Upper lobe of left lung (tissue), 6 donors: ENCODE measurements at regions not wholly inside any gene's neighbourhood (a gene's known extent, or its start where the extent isn't known, plus 50 kb on each side); places are given as distances from the start of the nearest gene placed in this dataset.

Experiments used
- ATAC-seq, 2 donors: fragments of 200-7000 bp; cut with Tn5 transposase; one replicate each; pipeline ENCODE4 v1.9.1; 2022; ENCODE audit warnings: mild to moderate bottlenecking in 2 of 2, moderate library complexity in 2 of 2; ENCODE audit not compliant: low FRiP score in 2 of 2
- DNase-seq, 2 donors: peaks; one replicate each; pipeline ENCODE4 v3.0.0-alpha.2; 2019 to 2020
- H3K27ac ChIP-seq, 4 donors: fragments of 200-600 bp; sonication (generic); one replicate each; pipeline ENCODE4 v1.5.1; 2016 to 2019
- H3K27me3 ChIP-seq, 4 donors: fragments of 200-600 bp; sonication (generic); one replicate each; pipeline ENCODE4 v1.5.1; 2017 to 2019
- H3K36me3 ChIP-seq, 4 donors: fragments of 200-600 bp; sonication (generic); one replicate each; pipeline ENCODE4 v1.5.1; 2016 to 2019
- H3K4me1 ChIP-seq, 4 donors: fragments of 200-600 bp; sonication (generic); one replicate each; pipeline ENCODE4 v1.5.1; 2018 to 2019
- H3K4me3 ChIP-seq, 4 donors: fragments of 200-600 bp; sonication (generic); one replicate each; pipeline ENCODE4 v1.5.1; 2017 to 2019; ENCODE audit warnings: mild to moderate bottlenecking in 2 of 4, moderate library complexity in 1 of 4
- H3K9me3 ChIP-seq, 4 donors: fragments of 200-600 bp; sonication (generic); one replicate each; pipeline ENCODE4 v1.5.1; 2018 to 2019
- CTCF ChIP-seq, 6 experiments: fragments of 450-650 bp in 4 of 6; fragments of 200-600 bp in 2 of 6; sonication (generic) in 2 of 6; IDR thresholded peaks; one replicate each; pipeline ENCODE4 v1.5.1; 2016 to 2019; ENCODE audit warnings: antibody characterized with exemption in 6 of 6
- EP300 ChIP-seq, 4 donors: sonication (generic); formaldehyde crosslinking; IDR thresholded peaks; one replicate each; pipeline ENCODE4 v1.5.1; 2017; ENCODE audit warnings: antibody characterized with exemption in 4 of 4, control low read depth in 2 of 4
- POLR2A ChIP-seq, 4 donors: fragments of 450-650 bp; IDR thresholded peaks; one replicate each; pipeline ENCODE4 v1.5.1; 2016 to 2017; ENCODE audit warnings: antibody characterized with exemption in 4 of 4, mild to moderate bottlenecking in 2 of 4
- POLR2AphosphoS5 ChIP-seq, 2 donors: sonication (generic); formaldehyde crosslinking; IDR thresholded peaks; one replicate each; pipeline ENCODE4 v1.5.1; 2017; ENCODE audit warnings: antibody characterized with exemption in 2 of 2
- WGBS, 2 donors: methylation state at CpG; one replicate each; pipeline ENCODE4 v1.1.5; 2017 to 2018; 5-methylcytosine and 5-hydroxymethylcytosine counted together
- donor health status: DM: no; HTN: no; CAD: no; lungs with moderate emphysema.
- donor health status: DM: no; HTN: yes; CAD: no; lungs with severe emphysema.

- no peak for ATAC-seq
- H3K9me3 ChIP-seq = no peaks in the 10 kb centered on the region
- no peak for TF ChIP-seq CTCF (IDR thresholded peaks at IDR 0.05)
- TF ChIP-seq POLR2A (IDR thresholded peaks at IDR 0.05) = no peak
- TF ChIP-seq POLR2AphosphoS5 (IDR thresholded peaks at IDR 0.05) = no peak
- no peak for TF ChIP-seq EP300 (IDR thresholded peaks at IDR 0.05)
Observed at GRCh38 chr4:29852537-29852936, 867.6 kb upstream of the PCDH7 start.

GRCh38 chr4:29853833-29854232 lies 866.3 kb upstream of the PCDH7 start:
- H3K36me3 ChIP-seq = no peaks in the 10 kb centered on the region
- no peaks in the 10 kb centered on the region for H3K27me3 ChIP-seq
- H3K9me3 ChIP-seq = no peaks in the 10 kb centered on the region
- no peak for DNase-seq
- H3K4me1 ChIP-seq = no peaks in the 10 kb centered on the region
- H3K27ac ChIP-seq = no peak overlapping the region
- ATAC-seq = no peak
- TF ChIP-seq EP300 (IDR thresholded peaks at IDR 0.05) = no peak
- no peak for TF ChIP-seq POLR2A (IDR thresholded peaks at IDR 0.05)
- TF ChIP-seq POLR2AphosphoS5 (IDR thresholded peaks at IDR 0.05) = no peak
- TF ChIP-seq CTCF (IDR thresholded peaks at IDR 0.05) = no peak
- H3K4me3 ChIP-seq = no peak overlapping the region
- 38 to 69% methylated on average over 2 of the region's 2 CpGs for whole genome bisulfite sequencing, 2 donors

More at GRCh38 chr4:29852537-29852936, 867.6 kb upstream of the PCDH7 start:
- no peaks in the 10 kb centered on the region for H3K36me3 ChIP-seq
- DNase-seq = no peak
- H3K4me3 ChIP-seq = no peak overlapping the region
- H3K4me1 ChIP-seq = no peaks in the 10 kb centered on the region
- no peak overlapping the region for H3K27ac ChIP-seq
- H3K27me3 ChIP-seq = no peaks in the 10 kb centered on the region

GRCh38 chr4:29861307-29861706 lies 858.9 kb upstream of the PCDH7 start:
- ATAC-seq = no peak
- no peak overlapping the region for H3K4me3 ChIP-seq
- H3K27me3 ChIP-seq = no peaks in the 10 kb centered on the region
- H3K27ac ChIP-seq = no peak overlapping the region
- no peak for TF ChIP-seq POLR2A (IDR thresholded peaks at IDR 0.05)
- TF ChIP-seq POLR2AphosphoS5 (IDR thresholded peaks at IDR 0.05) = no peak
- TF ChIP-seq CTCF (IDR thresholded peaks at IDR 0.05) = no peak
- TF ChIP-seq EP300 (IDR thresholded peaks at IDR 0.05) = no peak
- H3K4me1 ChIP-seq = no peaks in the 10 kb centered on the region
- 72 to 80% methylated on average over 1 of the region's 1 CpG for WGBS, 2 donors
- H3K36me3 ChIP-seq = no peaks in the 10 kb centered on the region
- peaks cover 0 to 8% (median 0%) of the 10 kb centered on the region in 4 donors for H3K9me3 ChIP-seq
- no peak for DNase-seq

- Histone ChIP-seq H3K27me3 (no peaks in the 10 kb centered on the region), H3K4me1 (no peaks in the 10 kb centered on the region), H3K27ac (no peak overlapping the region), H3K9me3 (peaks cover 0 to 13% (median 0%) of the 10 kb centered on the region in 4 donors), H3K4me3 (no peak overlapping the region), H3K36me3 (no peaks in the 10 kb centered on the region)
- TF ChIP-seq CTCF (IDR thresholded peaks at IDR 0.05) = no peak
- no peak for TF ChIP-seq POLR2AphosphoS5 (IDR thresholded peaks at IDR 0.05)
- TF ChIP-seq POLR2A (IDR thresholded peaks at IDR 0.05) = no peak
- no peak for TF ChIP-seq EP300 (IDR thresholded peaks at IDR 0.05)
- WGBS, 2 donors = 33 to 39% methylated on average over 1 of the region's 1 CpG
- ATAC-seq = no peak
- no peak for DNase-seq
Observed at GRCh38 chr4:29867412-29867811, 852.8 kb upstream of the PCDH7 start.

GRCh38 chr4:29900336-29900735 lies 819.8 kb upstream of the PCDH7 start:
- TF ChIP-seq CTCF (IDR thresholded peaks at IDR 0.05) (no peak), EP300 (IDR thresholded peaks at IDR 0.05) (no peak), POLR2A (IDR thresholded peaks at IDR 0.05) (no peak), POLR2AphosphoS5 (IDR thresholded peaks at IDR 0.05) (no peak)
- no peaks in the 10 kb centered on the region for H3K4me1 ChIP-seq
- 94 to 99% methylated on average over 3 of the region's 3 CpGs for WGBS, 2 donors
- H3K27ac ChIP-seq = no peak overlapping the region
- DNase-seq = no peak
- no peak for ATAC-seq
- no peak overlapping the region for H3K4me3 ChIP-seq
- no peaks in the 10 kb centered on the region for H3K27me3 ChIP-seq
- H3K9me3 ChIP-seq = no peaks in the 10 kb centered on the region
- H3K36me3 ChIP-seq = no peaks in the 10 kb centered on the region
